Trophoblast cell (in vitro differentiated cells and primary cell): ENCODE measurements at regions not wholly inside any gene's neighbourhood (a gene's known extent, or its start where the extent isn't known, plus 50 kb on each side); places are given as distances from the start of the nearest gene placed in this dataset.
A peak's percentile ranks its signal among the peaks of the same experiment; 100 is the strongest.

Experiments used
- DNase-seq, 2 donors: peaks; one replicate each; pipeline ENCODE4 v3.0.0-alpha.2; 2016
- H2AFZ ChIP-seq: 2 replicates; pipeline ENCODE4 v1.6.1; 2013; ENCODE audit warnings: low read length, moderate library complexity, mild to moderate bottlenecking; ENCODE audit not compliant: insufficient read depth, poor library complexity
- H2AK5ac ChIP-seq: 2 replicates; pipeline ENCODE4 v1.6.1; 2013; ENCODE audit warnings: mild to moderate bottlenecking, low read length
- H2BK120ac ChIP-seq: 2 replicates; pipeline ENCODE4 v1.6.1; 2013; ENCODE audit warnings: low read length, mild to moderate bottlenecking, moderate library complexity; ENCODE audit not compliant: insufficient read depth, poor library complexity
- H2BK12ac ChIP-seq: 2 replicates; pipeline ENCODE4 v1.6.1; 2013; ENCODE audit warnings: mild to moderate bottlenecking, low read length, moderate library complexity
- H2BK5ac ChIP-seq: 2 replicates; pipeline ENCODE4 v1.6.1; 2013; ENCODE audit warnings: low read length, low read depth, moderate library complexity, mild to moderate bottlenecking; ENCODE audit not compliant: poor library complexity
- H3K14ac ChIP-seq: 2 replicates; pipeline ENCODE4 v1.6.1; 2013; ENCODE audit warnings: mild to moderate bottlenecking, low read length
- H3K18ac ChIP-seq: 2 replicates; pipeline ENCODE4 v1.6.1; 2013; ENCODE audit warnings: mild to moderate bottlenecking, low read length
- H3K23ac ChIP-seq: 2 replicates; pipeline ENCODE4 v1.6.1; 2013; ENCODE audit warnings: low read length
- H3K27ac ChIP-seq: 2 replicates; pipeline ENCODE4 v1.5.1; 2013; ENCODE audit warnings: low read depth, mild to moderate bottlenecking, inconsistent platforms, low read length, moderate library complexity
- H3K27me3 ChIP-seq: 2 replicates; pipeline ENCODE4 v1.6.1; 2013; ENCODE audit warnings: inconsistent platforms, mild to moderate bottlenecking, low read length, moderate library complexity; ENCODE audit not compliant: insufficient read depth
- H3K36me3 ChIP-seq, 2 experiments: 1 replicate in 1 of 2; 2 replicates in 1 of 2; pipeline ENCODE4 v1.6.1; 2013; ENCODE audit warnings: low read length in 2 of 2, mild to moderate bottlenecking in 2 of 2, moderate library complexity in 1 of 2; ENCODE audit not compliant: insufficient read depth in 2 of 2, control insufficient read depth in 1 of 2
- H3K4ac ChIP-seq: 2 replicates; pipeline ENCODE4 v1.6.1; 2013; ENCODE audit warnings: low read depth, mild to moderate bottlenecking, low read length, moderate library complexity
- H3K4me1 ChIP-seq, 2 experiments: 1 replicate in 1 of 2; 2 replicates in 1 of 2; pipeline ENCODE4 v1.6.1; 2013; ENCODE audit warnings: low read length in 2 of 2, mild to moderate bottlenecking in 2 of 2, moderate library complexity in 1 of 2; ENCODE audit not compliant: insufficient read depth in 2 of 2, control insufficient read depth in 1 of 2
- H3K4me2 ChIP-seq: 2 replicates; pipeline ENCODE4 v1.6.1; 2013; ENCODE audit warnings: inconsistent platforms, mild to moderate bottlenecking, low read length, moderate library complexity
- H3K4me3 ChIP-seq: 2 replicates; pipeline ENCODE4 v1.5.1; 2013; ENCODE audit warnings: mild to moderate bottlenecking, low read depth, low read length, inconsistent platforms
- H3K79me1 ChIP-seq: one replicate; pipeline ENCODE4 v1.6.1; 2013; ENCODE audit warnings: low read length
- H3K79me2 ChIP-seq: 2 replicates; pipeline ENCODE4 v1.6.1; 2013; ENCODE audit warnings: low read length, mild to moderate bottlenecking; ENCODE audit not compliant: control insufficient read depth, insufficient read depth, poor library complexity
- H3K9ac ChIP-seq: 2 replicates; pipeline ENCODE4 v1.6.1; 2013; ENCODE audit warnings: mild to moderate bottlenecking, low read length
- H3K9me3 ChIP-seq: 2 replicates; pipeline ENCODE4 v1.6.1; 2013; ENCODE audit warnings: low read depth, mild to moderate bottlenecking, control low read depth, inconsistent platforms, low read length; ENCODE audit not compliant: insufficient read depth
- H4K12ac ChIP-seq: 2 replicates; pipeline ENCODE4 v1.6.1; 2013; ENCODE audit warnings: low read depth, mild to moderate bottlenecking, low read length, moderate library complexity
- H4K8ac ChIP-seq: 2 replicates; pipeline ENCODE4 v1.6.1; 2013; ENCODE audit warnings: low read depth, mild to moderate bottlenecking, low read length, moderate library complexity
- H4K91ac ChIP-seq: one replicate; pipeline ENCODE4 v1.6.1; 2013; ENCODE audit warnings: low read depth, mild to moderate bottlenecking, low read length, moderate library complexity
- WGBS: extraction: QIAGEN DNeasy Blood & Tissue Kit; methylation state at CpG from one replicate; pipeline ENCODE4 v1.1.7; 2013; ENCODE audit warnings: missing lambda C conversion rate; ENCODE audit not compliant: insufficient read length, insufficient coverage; ENCODE audit errors: extremely low coverage; 5-methylcytosine and 5-hydroxymethylcytosine counted together

GRCh38 chr14:34111953-34112352 is 161.1 kb upstream of the EGLN3 start:
- Histone ChIP-seq H3K9ac (no peak overlapping the region), H3K79me1 (peaks cover 5% of the 10 kb centered on the region), H2AFZ (no peak overlapping the region), H2AK5ac (no peak overlapping the region), H3K23ac (no peak overlapping the region), H3K27me3 (no peaks in the 10 kb centered on the region), H3K27ac (peak overlapping the region; percentile 32), H3K14ac (no peak overlapping the region), H4K12ac (no peak overlapping the region), H3K4me1 (peaks cover 5 to 9% of the 10 kb centered on the region in 2 experiments), H4K91ac (no peak overlapping the region), H2BK120ac (no peak overlapping the region), H2BK12ac (peak overlapping the region; percentile 15), H3K9me3 (no peaks in the 10 kb centered on the region), H3K18ac (no peak overlapping the region), H4K8ac (no peak overlapping the region), H3K4me2 (no peak overlapping the region), H3K4me3 (no peak overlapping the region), H2BK5ac (no peak overlapping the region), H3K79me2 (no peaks in the 10 kb centered on the region), H3K36me3 (no peaks in the 10 kb centered on the region), H3K4ac (no peak overlapping the region)
- peak in 1 of 2 donors; percentile 41 for DNase-seq
- no CpG with 5 or more reads among the region's 4 CpGs for WGBS

DNA sequence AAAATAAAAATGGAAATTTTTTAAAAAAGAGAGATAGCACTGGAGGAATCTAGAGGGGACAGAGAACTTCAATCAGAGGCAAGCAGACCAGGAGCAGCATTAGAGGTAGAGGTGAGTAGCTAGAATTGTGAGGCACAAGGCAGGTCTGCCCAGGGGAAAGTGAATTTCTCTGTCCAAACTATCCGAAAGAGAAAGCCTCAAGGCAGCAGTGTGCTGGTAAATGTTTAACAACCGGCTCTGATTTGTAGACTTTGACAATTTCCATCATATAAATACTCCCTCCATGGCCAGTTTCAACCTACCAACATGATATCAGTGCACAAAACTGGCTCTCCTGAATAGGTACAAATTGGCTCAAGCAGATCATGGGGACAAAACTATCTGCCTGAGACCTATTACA is 160.6 kb upstream of the EGLN3 start:
- no CpG with 5 or more reads among the region's 2 CpGs for WGBS
- Histone ChIP-seq H4K8ac (no peak overlapping the region), H2BK5ac (no peak overlapping the region), H3K18ac (no peak overlapping the region), H2AFZ (no peak overlapping the region), H3K9me3 (no peaks in the 10 kb centered on the region), H3K4me2 (no peak overlapping the region), H3K14ac (no peak overlapping the region), H3K79me1 (peaks cover 5% of the 10 kb centered on the region), H3K9ac (no peak overlapping the region), H3K36me3 (no peaks in the 10 kb centered on the region), H3K4ac (no peak overlapping the region), H4K12ac (no peak overlapping the region), H3K4me3 (no peak overlapping the region), H3K4me1 (peaks cover 5 to 9% of the 10 kb centered on the region in 2 experiments), H3K23ac (no peak overlapping the region), H2BK12ac (no peak overlapping the region), H2BK120ac (no peak overlapping the region), H4K91ac (no peak overlapping the region), H3K27ac (no peak overlapping the region), H3K27me3 (no peaks in the 10 kb centered on the region), H3K79me2 (no peaks in the 10 kb centered on the region), H2AK5ac (no peak overlapping the region)
- DNase-seq, result no peak

- no peaks in the 10 kb centered on the region for H3K27me3 ChIP-seq
- peaks cover 5 to 9% of the 10 kb centered on the region in 2 experiments for H3K4me1 ChIP-seq
- no peak for DNase-seq
- no peak overlapping the region for H3K9ac ChIP-seq
- no peak overlapping the region for H3K27ac ChIP-seq
- H2BK5ac ChIP-seq, result no peak overlapping the region
- no peak overlapping the region for H3K4ac ChIP-seq
- WGBS, result no CpG with 5 or more reads among the region's 2 CpGs
- no peaks in the 10 kb centered on the region for H3K36me3 ChIP-seq
- H2AK5ac ChIP-seq, result no peak overlapping the region
- no peak overlapping the region for H2BK120ac ChIP-seq
- no peak overlapping the region for H3K18ac ChIP-seq
- H2AFZ ChIP-seq, result no peak overlapping the region
- H3K14ac ChIP-seq, result no peak overlapping the region
- no peaks in the 10 kb centered on the region for H3K9me3 ChIP-seq
- no peaks in the 10 kb centered on the region for H3K79me2 ChIP-seq
- H3K79me1 ChIP-seq, result peaks cover 5% of the 10 kb centered on the region
- no peak overlapping the region for H3K4me3 ChIP-seq
- no peak overlapping the region for H2BK12ac ChIP-seq
- no peak overlapping the region for H3K4me2 ChIP-seq
- H4K12ac ChIP-seq, result no peak overlapping the region
- H4K8ac ChIP-seq, result no peak overlapping the region
- H3K23ac ChIP-seq, result no peak overlapping the region
- H4K91ac ChIP-seq, result no peak overlapping the region
These were observed 159.7 kb upstream of the EGLN3 start for GRCh38 chr14:34110531-34110930.

DNA sequence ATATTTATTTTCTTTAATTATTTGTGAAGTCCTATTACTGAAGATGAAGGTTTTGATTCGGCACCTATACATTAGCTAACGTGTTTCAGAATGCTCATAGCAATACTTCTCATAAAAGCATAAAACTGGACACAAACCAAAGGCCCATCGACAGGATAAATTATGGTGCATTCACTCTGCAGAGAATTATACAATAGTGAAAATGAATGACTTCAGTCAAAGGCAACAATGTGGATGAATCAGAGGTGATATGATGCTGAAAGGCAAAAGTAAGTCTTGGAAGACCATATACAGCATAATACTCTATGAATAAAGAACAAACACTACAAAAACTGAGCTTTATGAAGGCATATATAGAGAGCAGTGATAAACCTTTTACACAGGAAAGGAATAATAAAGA is 156.6 kb upstream of the EGLN3 start:
- no peak overlapping the region for H4K8ac ChIP-seq
- no peak overlapping the region for H3K23ac ChIP-seq
- no peak overlapping the region for H4K12ac ChIP-seq
- H3K79me1 ChIP-seq, result peaks cover 9% of the 10 kb centered on the region
- H2BK120ac ChIP-seq, result no peak overlapping the region
- no peak overlapping the region for H2AK5ac ChIP-seq
- no peak overlapping the region for H3K18ac ChIP-seq
- no peak overlapping the region for H3K9ac ChIP-seq
- WGBS, result no CpG with 5 or more reads among the region's 3 CpGs
- no peak overlapping the region for H3K14ac ChIP-seq
- H2BK12ac ChIP-seq, result no peak overlapping the region
- no peak overlapping the region for H3K4ac ChIP-seq
- H3K27me3 ChIP-seq, result no peaks in the 10 kb centered on the region
- H3K4me3 ChIP-seq, result no peak overlapping the region
- H2AFZ ChIP-seq, result no peak overlapping the region
- no peaks in the 10 kb centered on the region for H3K36me3 ChIP-seq
- no peaks in the 10 kb centered on the region for H3K79me2 ChIP-seq
- no peak overlapping the region for H3K27ac ChIP-seq
- no peaks in the 10 kb centered on the region for H3K9me3 ChIP-seq
- H3K4me2 ChIP-seq, result no peak overlapping the region
- H4K91ac ChIP-seq, result no peak overlapping the region
- peaks cover 6 to 12% of the 10 kb centered on the region in 2 experiments for H3K4me1 ChIP-seq
- DNase-seq, result no peak
- H2BK5ac ChIP-seq, result no peak overlapping the region
